ENCODE measurements at regions not wholly inside any gene's neighbourhood (a gene's known extent, or its start where the extent isn't known, plus 50 kb on each side); places are given as distances from the start of the nearest gene placed in this dataset.

- H3K4me3 ChIP-seq (replicated peaks in 1 of 4; ENCODE audit: control extremely low read depth in 1 of 4, insufficient read depth in 1 of 4, low read depth in 3 of 4, low read length in 4 of 4), result no peak overlapping the region
- TF ChIP-seq CTCF (conservative IDR thresholded peaks at IDR 0.05 in 1 of 2, IDR thresholded peaks at IDR 0.05 in 1 of 2; ENCODE audit: low read depth in 1 of 2, low read length in 2 of 2) (no peak), EZH2 (IDR thresholded peaks at IDR 0.05; ENCODE audit: low read length, missing control alignments) (no peak)
- H3K4me1 ChIP-seq (ENCODE audit: control insufficient read depth, extremely low read depth, insufficient read depth, low read length), result no peaks in the 10 kb centered on the region
- H4K20me1 ChIP-seq (ENCODE audit: control insufficient read depth, extremely low read depth, insufficient read depth, low read length), result no peaks in the 10 kb centered on the region
- no peaks in the 10 kb centered on the region for H3K9me3 ChIP-seq (ENCODE audit: control insufficient read depth, insufficient read depth, low read depth, low read length)
- no peak overlapping the region for H3K9ac ChIP-seq (ENCODE audit: insufficient read depth, low read length)
- no peak overlapping the region for H3K27ac ChIP-seq (ENCODE audit: insufficient read depth, low read length)
- H3K36me3 ChIP-seq (ENCODE audit: control insufficient read depth, insufficient read depth, low read length), result no peaks in the 10 kb centered on the region
- no peaks in the 10 kb centered on the region for H3K27me3 ChIP-seq (ENCODE audit: control insufficient read depth, insufficient read depth, low read length)
- no peak overlapping the region for H2AFZ ChIP-seq (ENCODE audit: low read length)
- DNase-seq (ENCODE audit: low read depth in 2 of 2), result peak; percentile 28 to 73
- H3K79me2 ChIP-seq (ENCODE audit: control insufficient read depth, insufficient read depth, low read length), result no peaks in the 10 kb centered on the region
- no peak overlapping the region for H3K4me2 ChIP-seq (ENCODE audit: extremely low read depth, insufficient read depth, low read length)
Measured at GRCh38 chr2:142756430-142756829, 121.0 kb upstream of the KYNU start.

GRCh38 chr2:142755191-142755590, 122.3 kb upstream of the KYNU start:
- TF ChIP-seq CTCF (conservative IDR thresholded peaks at IDR 0.05 in 1 of 2, IDR thresholded peaks at IDR 0.05 in 1 of 2; ENCODE audit: low read depth in 1 of 2, low read length in 2 of 2) (no peak), EZH2 (IDR thresholded peaks at IDR 0.05; ENCODE audit: low read length, missing control alignments) (no peak)
- DNase-seq (ENCODE audit: low read depth in 2 of 2), result peak in 1 of 2 donors; percentile 52
- no peak overlapping the region for H3K4me3 ChIP-seq (replicated peaks in 1 of 4; ENCODE audit: control extremely low read depth in 1 of 4, insufficient read depth in 1 of 4, low read depth in 3 of 4, low read length in 4 of 4)
- no peaks in the 10 kb centered on the region for H3K4me1 ChIP-seq (ENCODE audit: control insufficient read depth, extremely low read depth, insufficient read depth, low read length)
- no peak overlapping the region for H3K4me2 ChIP-seq (ENCODE audit: extremely low read depth, insufficient read depth, low read length)
- no peaks in the 10 kb centered on the region for H3K36me3 ChIP-seq (ENCODE audit: control insufficient read depth, insufficient read depth, low read length)
- H3K9me3 ChIP-seq (ENCODE audit: control insufficient read depth, insufficient read depth, low read depth, low read length), result no peaks in the 10 kb centered on the region
- H4K20me1 ChIP-seq (ENCODE audit: control insufficient read depth, extremely low read depth, insufficient read depth, low read length), result no peaks in the 10 kb centered on the region
- H3K9ac ChIP-seq (ENCODE audit: insufficient read depth, low read length), result no peak overlapping the region
- no peaks in the 10 kb centered on the region for H3K79me2 ChIP-seq (ENCODE audit: control insufficient read depth, insufficient read depth, low read length)
- no peaks in the 10 kb centered on the region for H3K27me3 ChIP-seq (ENCODE audit: control insufficient read depth, insufficient read depth, low read length)
- no peak overlapping the region for H2AFZ ChIP-seq (ENCODE audit: low read length)
- no peak overlapping the region for H3K27ac ChIP-seq (ENCODE audit: insufficient read depth, low read length)

- no peaks in the 10 kb centered on the region for H3K9me3 ChIP-seq (ENCODE audit: control insufficient read depth, insufficient read depth, low read depth, low read length)
- H2AFZ ChIP-seq (ENCODE audit: low read length), result no peak overlapping the region
Measured at GRCh38 chr2:142754182-142754581, 123.3 kb upstream of the KYNU start.

More at GRCh38 chr2:142754182-142754581, 123.3 kb upstream of the KYNU start:
- Histone ChIP-seq H3K27ac (ENCODE audit: insufficient read depth, low read length) (no peak overlapping the region), H3K9ac (ENCODE audit: insufficient read depth, low read length) (no peak overlapping the region), H3K4me2 (ENCODE audit: extremely low read depth, insufficient read depth, low read length) (no peak overlapping the region), H4K20me1 (ENCODE audit: control insufficient read depth, extremely low read depth, insufficient read depth, low read length) (no peaks in the 10 kb centered on the region), H3K4me3 (replicated peaks in 1 of 4; ENCODE audit: control extremely low read depth in 1 of 4, insufficient read depth in 1 of 4, low read depth in 3 of 4, low read length in 4 of 4) (no peak overlapping the region), H3K4me1 (ENCODE audit: control insufficient read depth, extremely low read depth, insufficient read depth, low read length) (no peaks in the 10 kb centered on the region), H3K79me2 (ENCODE audit: control insufficient read depth, insufficient read depth, low read length) (no peaks in the 10 kb centered on the region), H3K27me3 (ENCODE audit: control insufficient read depth, insufficient read depth, low read length) (no peaks in the 10 kb centered on the region), H3K36me3 (ENCODE audit: control insufficient read depth, insufficient read depth, low read length) (no peaks in the 10 kb centered on the region)
- DNase-seq (ENCODE audit: low read depth in 2 of 2), result no peak
- TF ChIP-seq EZH2 (IDR thresholded peaks at IDR 0.05; ENCODE audit: low read length, missing control alignments) (no peak), CTCF (conservative IDR thresholded peaks at IDR 0.05 in 1 of 2, IDR thresholded peaks at IDR 0.05 in 1 of 2; ENCODE audit: low read depth in 1 of 2, low read length in 2 of 2) (no peak)
